ENCODE measurements at regions not wholly inside any gene's neighbourhood (a gene's known extent, or its start where the extent isn't known, plus 50 kb on each side); places are given as distances from the start of the nearest gene placed in this dataset.
"Not testable (repeated sequence)": the region's sequence is repeated elsewhere in the genome, so short reads cannot be mapped to it uniquely, and the experiment has no call there.

- DNase-seq = no peak
Measured at GRCh38 chr1:209095627-209096595, 487.6 kb upstream of the CAMK1G start.

GRCh38 chr1:209100460-209100859 is 483.1 kb upstream of the CAMK1G start:
- DNase-seq = no peak

- DNase-seq = no peak
Measured at GRCh38 chr1:209101106-209101505, 482.4 kb upstream of the CAMK1G start.

- no peak for DNase-seq
Measured at GRCh38 chr1:209102120-209102519, 481.4 kb upstream of the CAMK1G start.

DNA sequence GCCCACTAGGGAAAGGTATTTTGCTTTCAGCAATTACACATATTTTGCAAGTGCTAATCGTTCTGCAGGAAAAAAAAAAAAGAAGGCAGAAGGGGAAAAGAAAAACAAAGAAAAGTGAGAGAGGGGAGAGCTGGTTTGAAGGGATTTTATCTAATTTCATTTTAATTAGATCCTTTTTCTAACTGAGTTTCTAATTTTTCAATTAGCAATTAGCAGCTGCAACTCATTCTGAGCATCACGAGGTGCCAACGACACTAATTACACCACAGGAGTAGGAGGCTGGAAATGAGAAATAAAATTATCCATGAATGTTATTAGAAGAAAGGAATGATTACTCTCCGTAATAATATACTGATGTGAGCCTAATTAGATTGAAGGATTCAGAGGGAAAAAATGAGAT is 481.0 kb upstream of the CAMK1G start:
- no peak for DNase-seq

DNA sequence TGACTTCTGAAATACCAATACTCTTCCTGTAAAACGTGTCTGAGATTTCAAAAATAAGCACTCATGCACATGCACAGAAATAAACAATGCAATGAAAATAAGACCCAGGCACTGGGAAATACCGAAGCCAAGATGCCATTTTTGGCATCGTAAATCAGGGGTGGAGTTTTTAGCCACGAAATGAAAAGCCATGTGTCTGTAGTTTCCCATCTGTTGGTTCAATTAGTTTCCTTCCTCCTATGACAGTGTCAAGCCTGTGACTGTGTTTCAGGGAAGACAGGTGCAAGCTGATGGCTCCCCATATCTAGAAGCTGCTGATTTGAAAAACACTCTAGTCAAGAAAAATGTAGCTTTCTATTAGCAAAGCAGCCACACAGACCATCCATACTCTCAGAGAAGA is 480.4 kb upstream of the CAMK1G start:
- DNase-seq = no peak

- DNase-seq = no peak
Measured at GRCh38 chr1:209104646-209105045, 478.9 kb upstream of the CAMK1G start.

GRCh38 chr1:209105701-209106100 is 477.8 kb upstream of the CAMK1G start:
- DNase-seq = no peak

DNA sequence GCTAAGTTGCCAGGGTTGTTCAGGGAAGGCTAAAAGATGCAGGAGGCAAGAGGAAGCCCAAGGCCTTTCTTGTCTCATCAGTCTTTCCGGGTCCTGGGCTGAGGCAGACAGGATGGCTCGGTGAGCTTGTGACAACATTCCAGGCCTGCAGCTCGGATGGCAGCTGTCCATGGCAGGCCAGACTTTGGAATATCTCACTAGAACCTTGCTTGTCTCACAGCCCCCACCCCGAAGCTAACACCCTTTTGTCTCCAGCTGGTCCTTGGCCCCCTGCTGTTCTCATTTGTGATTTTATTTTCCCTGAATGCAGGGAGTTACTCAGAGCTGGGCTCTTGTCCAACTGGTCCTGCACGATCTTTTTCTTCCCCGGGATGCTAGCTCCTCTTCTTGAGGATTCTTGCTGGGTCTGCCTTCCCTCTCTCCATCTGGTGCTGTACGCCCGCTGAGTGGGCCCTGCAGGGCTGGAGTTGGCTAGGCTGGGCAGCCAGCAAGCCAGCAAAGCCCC is 477.2 kb upstream of the CAMK1G start:
- DNase-seq = no peak

GRCh38 chr1:209106861-209107260 is 476.7 kb upstream of the CAMK1G start:
- DNase-seq = no peak

- DNase-seq = no peak
Measured at GRCh38 chr1:209107535-209107934, 476.0 kb upstream of the CAMK1G start.

GRCh38 chr1:209109001-209109785 is 474.3 kb upstream of the CAMK1G start:
- DNase-seq = no peak

DNA sequence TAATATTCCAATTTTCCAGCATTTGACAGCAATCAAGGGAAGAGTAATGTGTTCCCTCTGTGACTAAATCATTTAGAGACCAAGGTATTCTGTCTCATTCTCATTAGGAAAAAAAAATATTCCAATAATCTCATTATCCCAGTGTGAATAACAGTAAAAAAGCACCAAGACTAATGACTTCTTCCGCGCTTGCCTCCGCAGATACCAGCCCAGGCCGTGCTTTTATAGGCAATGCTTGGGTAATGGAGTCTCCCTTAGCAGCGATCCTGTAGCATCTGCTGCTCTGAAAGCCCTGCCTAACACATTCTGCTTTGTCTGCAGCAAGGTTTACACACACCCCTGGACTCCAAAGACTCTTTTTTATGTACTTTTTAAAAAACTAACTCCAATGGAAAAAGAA is 470.0 kb upstream of the CAMK1G start:
- DNase-seq = no peak

GRCh38 chr1:209116705-209117104 is 466.8 kb upstream of the CAMK1G start:
- no peak for DNase-seq

- DNase-seq = no peak
Measured at GRCh38 chr1:209123601-209124000, 459.9 kb upstream of the CAMK1G start.

DNA sequence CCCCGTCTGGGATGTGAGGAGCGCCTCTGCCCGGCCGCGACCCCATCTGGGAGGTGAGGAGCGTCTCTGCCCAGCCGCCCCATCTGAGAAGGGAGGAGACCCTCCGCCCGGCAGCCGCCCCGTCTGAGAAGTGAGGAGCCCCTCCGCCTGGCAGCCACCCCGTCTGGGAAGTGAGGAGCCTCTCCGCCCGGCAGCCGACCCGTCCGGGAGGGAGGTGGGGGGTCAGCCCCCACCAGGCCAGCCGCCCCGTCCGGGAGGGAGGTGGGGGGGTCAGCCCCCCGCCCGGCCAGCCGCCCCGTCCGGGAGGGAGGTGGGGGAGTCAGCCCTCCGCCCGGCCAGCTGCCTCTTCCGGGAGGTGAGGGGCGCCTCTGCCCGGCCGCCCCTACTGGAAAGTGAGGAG is 454.4 kb upstream of the CAMK1G start:
- not testable (repeated sequence) for DNase-seq

GRCh38 chr1:209130886-209131285 is 452.6 kb upstream of the CAMK1G start:
- no peak for DNase-seq

- no peak for DNase-seq
Measured at GRCh38 chr1:209132736-209133467, 450.6 kb upstream of the CAMK1G start.

GRCh38 chr1:209134001-209134400 is 449.5 kb upstream of the CAMK1G start:
- DNase-seq = no peak

DNA sequence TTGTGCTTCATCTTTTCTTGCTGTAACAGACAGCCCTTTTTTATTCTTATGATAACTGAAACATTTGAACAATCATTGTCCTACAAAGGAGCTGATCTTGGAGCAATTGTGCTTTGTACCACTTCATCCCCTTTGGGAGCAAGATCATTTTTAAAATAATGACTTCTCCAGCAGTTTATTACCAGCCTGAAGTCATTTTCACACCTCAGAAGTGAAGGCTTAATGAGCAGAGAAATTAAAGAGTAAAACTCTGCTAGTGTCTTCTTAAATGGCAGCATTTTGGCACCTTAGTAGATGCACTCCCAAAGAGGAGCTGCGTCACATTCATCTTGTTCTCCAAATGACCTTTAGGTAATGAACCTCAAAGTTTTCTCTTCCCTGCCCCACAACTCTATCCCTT is 439.6 kb upstream of the CAMK1G start:
- DNase-seq = no peak

DNA sequence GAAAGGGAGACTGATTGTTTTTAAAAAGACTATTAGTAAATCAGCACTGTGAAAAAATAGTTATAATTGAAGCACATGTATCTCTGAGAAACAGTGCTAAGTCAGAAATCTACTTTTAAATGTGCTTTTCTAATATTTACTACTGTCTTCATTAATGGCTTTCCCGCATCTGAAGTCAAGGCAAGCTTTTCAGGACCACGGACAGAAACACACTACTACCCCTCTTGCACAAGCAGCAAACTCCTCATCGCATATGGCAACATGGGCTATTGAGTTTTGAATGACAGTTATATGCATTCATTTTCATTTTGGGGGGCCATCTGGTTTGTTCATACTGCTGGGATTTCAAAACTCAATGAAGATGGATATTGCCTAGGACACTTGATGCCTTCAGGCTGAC is 433.4 kb upstream of the CAMK1G start:
- no peak for DNase-seq

GRCh38 chr1:209153411-209153810 is 430.1 kb upstream of the CAMK1G start:
- no peak for DNase-seq

DNA sequence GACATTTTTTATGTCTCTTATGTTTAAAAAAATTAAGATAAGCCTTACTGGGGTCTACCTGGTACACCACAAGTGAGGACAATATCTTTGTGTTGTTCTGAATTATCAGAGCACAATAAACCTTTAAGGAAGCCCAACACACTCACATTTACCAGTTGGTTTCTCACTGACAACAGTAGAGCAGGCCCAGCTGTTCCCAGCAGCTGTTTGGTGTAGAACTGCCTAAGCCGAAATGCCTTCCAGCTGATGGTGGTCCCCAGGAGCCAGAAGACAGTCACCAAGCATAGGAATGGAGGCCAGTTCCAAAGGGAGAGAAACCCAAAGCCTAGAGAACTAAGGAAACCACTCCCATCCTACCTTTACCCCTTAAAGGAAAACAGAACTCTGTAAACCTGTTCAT is 428.6 kb upstream of the CAMK1G start:
- no peak for DNase-seq

Data from activated effector memory CD4-positive, alpha-beta T cell treated with Interleukin-2 at 50 U/mL for 16 hours (primary cell).